Thyroid gland (tissue), 4 donors: ENCODE measurements at regions not wholly inside any gene's neighbourhood (a gene's known extent, or its start where the extent isn't known, plus 50 kb on each side); places are given as distances from the start of the nearest gene placed in this dataset.

ENCODE experiments used
- DNase-seq, 2 donors: peaks; one replicate each; pipeline ENCODE4 v3.0.0-alpha.2; 2019
- H3K27ac ChIP-seq, 3 donors: fragments of 200-600 bp; sonication (generic); 1 replicate in 2 of 3; 2 replicates in 1 of 3; pipeline ENCODE4 v1.5.1; 2016 to 2019; ENCODE audit warnings: mild to moderate bottlenecking in 1 of 3, moderate library complexity in 1 of 3
- H3K27me3 ChIP-seq: fragments of 200-600 bp; sonication (generic); one replicate; pipeline ENCODE4 v1.5.1; 2019
- H3K36me3 ChIP-seq, 2 donors: fragments of 200-600 bp; sonication (generic); one replicate each; pipeline ENCODE4 v1.5.1; 2016 to 2019
- H3K4me1 ChIP-seq, 2 donors: fragments of 200-600 bp; sonication (generic); one replicate each; pipeline ENCODE4 v1.5.1; 2017 to 2019
- H3K4me3 ChIP-seq, 3 donors: fragments of 200-600 bp; sonication (generic); replicated peaks in 1 of 3; 1 replicate in 2 of 3; 2 replicates in 1 of 3; pipeline ENCODE4 v1.5.1; 2016; ENCODE audit warnings: mild to moderate bottlenecking in 1 of 3
- H3K9me3 ChIP-seq: fragments of 200-600 bp; sonication (generic); one replicate; pipeline ENCODE4 v1.5.1; 2017
- CTCF ChIP-seq, 6 experiments: fragments of 200-600 bp in 3 of 6; fragments of 450-650 bp in 3 of 6; sonication (generic) in 3 of 6; IDR thresholded peaks; one replicate each; pipeline ENCODE4 v1.5.1; 2016 to 2019; ENCODE audit warnings: antibody characterized with exemption in 6 of 6, mild to moderate bottlenecking in 2 of 6, inconsistent platforms in 1 of 6, moderate library complexity in 1 of 6
- POLR2A ChIP-seq, 2 donors: fragments of 450-650 bp; IDR thresholded peaks; one replicate each; pipeline ENCODE4 v1.6.1; 2017; ENCODE audit warnings: antibody characterized with exemption in 2 of 2, mild to moderate bottlenecking in 2 of 2, moderate library complexity in 1 of 2
- WGBS, 2 donors: methylation state at CpG; one replicate each; pipeline ENCODE4 v1.1.5; 2017; 5-methylcytosine and 5-hydroxymethylcytosine counted together
- intact Hi-C: fragments of 100-400 bp; cut with DNase I; formaldehyde crosslinking; loops from one replicate; pipeline ENCODE4 v1.15.1; 2023

- no peak for DNase-seq
- Histone ChIP-seq H3K27me3 (no peaks in the 10 kb centered on the region), H3K27ac (no peak overlapping the region), H3K4me1 (peaks cover 10 to 15% of the 10 kb centered on the region in 2 donors), H3K36me3 (no peaks in the 10 kb centered on the region), H3K9me3 (no peaks in the 10 kb centered on the region), H3K4me3 (no peak overlapping the region)
- 97% methylated on average over 5 of the region's 5 CpGs for WGBS, 2 donors
- intact Hi-C loops, result no loop called here
- TF ChIP-seq POLR2A (IDR thresholded peaks at IDR 0.05), result no peak
These were observed 549.6 kb upstream of the CITED2 start for GRCh38 chr6:139923964-139924475.

- DNase-seq, result no peak
- Histone ChIP-seq H3K36me3 (no peaks in the 10 kb centered on the region), H3K9me3 (no peaks in the 10 kb centered on the region), H3K27ac (no peak overlapping the region), H3K4me1 (peaks cover 10 to 21% of the 10 kb centered on the region in 2 donors), H3K27me3 (no peaks in the 10 kb centered on the region), H3K4me3 (no peak overlapping the region)
- intact Hi-C loops, result no loop called here
- TF ChIP-seq POLR2A (IDR thresholded peaks at IDR 0.05) (no peak), CTCF (IDR thresholded peaks at IDR 0.05) (no peak)
- 94 to 95% methylated on average over 4 of the region's 4 CpGs for WGBS, 2 donors
These were observed 547.8 kb upstream of the CITED2 start for GRCh38 chr6:139922236-139922635.

DNA sequence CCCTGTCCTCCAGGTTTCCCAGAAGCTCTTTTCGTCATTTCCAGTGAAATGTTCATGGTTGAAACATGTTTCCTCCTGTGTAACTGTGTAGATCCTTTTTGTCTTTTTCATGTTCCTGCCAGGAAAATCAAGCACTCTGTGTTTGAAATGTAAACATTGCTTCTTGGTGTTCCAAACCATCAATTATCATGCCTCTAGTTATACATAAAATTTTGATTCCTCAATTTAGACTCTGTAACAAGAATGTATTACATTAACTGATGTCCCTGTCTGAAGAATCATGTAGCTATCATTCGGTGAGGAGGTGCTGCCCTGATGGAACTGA, 546.3 kb upstream of the CITED2 start:
- no peak for DNase-seq
- Histone ChIP-seq H3K27ac (no peak overlapping the region), H3K36me3 (no peaks in the 10 kb centered on the region), H3K27me3 (no peaks in the 10 kb centered on the region), H3K4me1 (peaks cover 10 to 21% of the 10 kb centered on the region in 2 donors), H3K4me3 (no peak overlapping the region), H3K9me3 (no peaks in the 10 kb centered on the region)
- intact Hi-C loops, result no loop called here
- TF ChIP-seq POLR2A (IDR thresholded peaks at IDR 0.05) (no peak), CTCF (IDR thresholded peaks at IDR 0.05) (no peak)
- WGBS, 2 donors, result 81 to 84% methylated on average over 2 of the region's 2 CpGs

- Histone ChIP-seq H3K9me3 (no peaks in the 10 kb centered on the region), H3K4me3 (no peak overlapping the region), H3K27ac (peak overlapping the region; percentile 43 to 52 (median 50)), H3K36me3 (no peaks in the 10 kb centered on the region), H3K27me3 (no peaks in the 10 kb centered on the region), H3K4me1 (peaks cover 10 to 21% of the 10 kb centered on the region in 2 donors)
- peak; percentile 14 to 33 for DNase-seq
- intact Hi-C loops, result no loop called here
- TF ChIP-seq POLR2A (IDR thresholded peaks at IDR 0.05), result peak in 1 of 2 donors; percentile 19
- no peak for TF ChIP-seq CTCF (IDR thresholded peaks at IDR 0.05)
- WGBS, 2 donors, result 44 to 45% methylated on average over 7 of the region's 7 CpGs
These were observed 545.8 kb upstream of the CITED2 start for GRCh38 chr6:139920027-139920775.

- Histone ChIP-seq H3K27me3 (no peaks in the 10 kb centered on the region), H3K9me3 (no peaks in the 10 kb centered on the region), H3K4me1 (peaks cover 10 to 21% of the 10 kb centered on the region in 2 donors), H3K27ac (peak overlapping the region; percentile 43 to 52 (median 50)), H3K36me3 (no peaks in the 10 kb centered on the region), H3K4me3 (no peak overlapping the region)
- intact Hi-C loops, result no loop called here
- DNase-seq, result no peak
- TF ChIP-seq POLR2A (IDR thresholded peaks at IDR 0.05), result no peak
- no peak for TF ChIP-seq CTCF (IDR thresholded peaks at IDR 0.05)
- 79 to 84% methylated on average over 8 of the region's 8 CpGs for WGBS, 2 donors
These were observed 544.9 kb upstream of the CITED2 start for GRCh38 chr6:139919107-139920026.
